KG1 (cell line): ENCODE measurements at regions not wholly inside any gene's neighbourhood (a gene's known extent, or its start where the extent isn't known, plus 50 kb on each side); places are given as distances from the start of the nearest gene placed in this dataset.
"Not testable (repeated sequence)": the region's sequence is repeated elsewhere in the genome, so short reads cannot be mapped to it uniquely, and the experiment has no call there.

ENCODE experiments used
- DNase-seq: peaks from one replicate; lab custom pipeline; 2025; lab: John Stamatoyannopoulos, UW

GRCh38 chr15:70576696-70577095 lies 186.7 kb downstream of the UACA start:
- DNase-seq: no peak

GRCh38 chr15:70576276-70576675 lies 187.1 kb downstream of the UACA start:
- DNase-seq: no peak

GRCh38 chr15:70575231-70576226 lies 187.8 kb downstream of the UACA start:
- DNase-seq: no peak

- not testable (repeated sequence) for DNase-seq
These were observed 189.0 kb downstream of the UACA start for GRCh38 chr15:70574325-70574724.

GRCh38 chr15:70573121-70573850 lies 190.1 kb downstream of the UACA start:
- no peak for DNase-seq

GRCh38 chr15:70569714-70570231 lies 193.6 kb downstream of the UACA start:
- no peak for DNase-seq

- no peak for DNase-seq
These were observed 194.2 kb downstream of the UACA start for GRCh38 chr15:70569091-70569713.

GRCh38 chr15:70566989-70567388 lies 196.4 kb downstream of the UACA start:
- no peak for DNase-seq

GRCh38 chr15:70566047-70566835 lies 197.1 kb downstream of the UACA start:
- no peak for DNase-seq

GRCh38 chr15:70563561-70564095 lies 199.7 kb downstream of the UACA start:
- no peak for DNase-seq

- no peak for DNase-seq
These were observed 200.5 kb downstream of the UACA start for GRCh38 chr15:70562906-70563305.

- no peak for DNase-seq
These were observed 201.5 kb downstream of the UACA start for GRCh38 chr15:70561885-70562284.

GRCh38 chr15:70560617-70561328 lies 202.6 kb downstream of the UACA start:
- no peak for DNase-seq

- peak; percentile 43 for DNase-seq
These were observed 203.8 kb downstream of the UACA start for GRCh38 chr15:70559265-70560239.

GRCh38 chr15:70558406-70559264 lies 204.7 kb downstream of the UACA start:
- no peak for DNase-seq

GRCh38 chr15:70557521-70558258 lies 205.7 kb downstream of the UACA start:
- no peak for DNase-seq

GRCh38 chr15:70556779-70557178 lies 206.6 kb downstream of the UACA start:
- no peak for DNase-seq
